C4-2B (cell line): ENCODE measurements at regions not wholly inside any gene's neighbourhood (a gene's known extent, or its start where the extent isn't known, plus 50 kb on each side); places are given as distances from the start of the nearest gene placed in this dataset.

Source experiments
- H3K27ac ChIP-seq: fragments of 450-650 bp; 2 replicates; pipeline ENCODE4 v1.5.1; 2017
- CTCF ChIP-seq: fragments of 450-650 bp; conservative IDR thresholded peaks from 2 replicates; pipeline ENCODE4 v1.5.1; 2017; ENCODE audit warnings: mild to moderate bottlenecking
- ZFX ChIP-seq: fragments of 450-650 bp; IDR thresholded peaks from 2 replicates; pipeline ENCODE4 v1.6.1; 2017

- TF ChIP-seq CTCF: no peak
- TF ChIP-seq ZFX: no peak
Measured at GRCh38 chr10:6951732-6952131, 371.7 kb upstream of the PRKCQ start.

GRCh38 chr10:6950133-6950532 is 370.1 kb upstream of the PRKCQ start:
- no peak overlapping the region for H3K27ac ChIP-seq
- no peak for TF ChIP-seq ZFX
- TF ChIP-seq CTCF: no peak

More at GRCh38 chr10:6951732-6952131, 371.7 kb upstream of the PRKCQ start:
- H3K27ac ChIP-seq: no peak overlapping the region

GRCh38 chr10:6944436-6944835 is 364.4 kb upstream of the PRKCQ start:
- H3K27ac ChIP-seq: no peak overlapping the region
- no peak for TF ChIP-seq ZFX
- no peak for TF ChIP-seq CTCF

DNA sequence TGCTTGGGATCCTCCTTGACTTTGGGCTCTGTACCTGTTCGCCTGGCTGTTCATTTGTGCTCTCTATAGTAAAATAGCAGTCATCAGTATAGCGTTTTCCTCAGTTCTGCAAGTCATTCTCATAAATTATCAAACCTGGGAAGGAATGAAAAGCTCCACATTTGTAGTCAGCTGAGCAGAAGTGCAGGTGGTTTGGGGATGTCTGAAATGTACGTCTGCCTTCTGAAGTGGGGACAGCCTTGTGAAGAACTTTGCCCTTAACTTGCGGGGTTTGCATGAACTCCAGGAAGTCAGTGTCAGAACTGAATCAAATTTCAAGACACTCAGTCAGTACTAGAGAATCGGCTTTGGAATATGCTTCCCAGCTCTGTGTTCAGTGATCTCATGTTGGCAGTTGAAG is 358.3 kb upstream of the PRKCQ start:
- TF ChIP-seq ZFX: no peak
- TF ChIP-seq CTCF: no peak
- no peak overlapping the region for H3K27ac ChIP-seq

- no peak overlapping the region for H3K27ac ChIP-seq
- no peak for TF ChIP-seq ZFX
- no peak for TF ChIP-seq CTCF
Measured at GRCh38 chr10:6936931-6937330, 356.9 kb upstream of the PRKCQ start.

DNA sequence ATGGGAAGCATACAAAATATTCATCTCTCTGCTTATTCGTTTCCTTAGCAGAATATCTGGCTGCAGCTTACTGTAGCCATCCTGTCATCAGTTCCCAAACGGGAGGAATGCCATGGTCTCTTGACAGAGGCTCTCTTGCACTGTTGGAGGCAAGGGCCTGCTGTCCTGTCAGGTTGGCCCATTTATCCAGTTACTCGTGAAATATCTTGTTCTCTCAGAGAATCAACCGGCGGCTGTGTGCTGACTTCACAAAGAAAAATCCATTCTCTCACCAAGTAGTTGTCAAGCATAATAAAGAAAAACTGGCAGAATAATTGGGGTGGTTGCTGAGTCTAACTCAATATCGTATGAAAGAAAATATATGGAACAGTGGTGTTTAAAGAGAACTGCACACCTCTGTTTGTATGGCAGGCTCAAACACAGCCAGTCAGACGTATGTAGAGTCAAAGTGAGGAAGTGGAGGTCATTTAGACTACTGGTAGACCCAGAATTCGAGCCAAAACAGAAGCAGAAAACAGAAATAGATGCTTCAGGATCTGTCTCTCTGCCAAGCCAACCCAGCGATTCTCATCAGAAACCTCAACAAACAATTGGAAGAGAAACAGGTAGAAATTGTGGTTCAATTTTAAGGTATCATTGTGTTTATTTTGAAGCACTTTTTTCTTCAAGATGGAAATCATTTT is 349.2 kb upstream of the PRKCQ start:
- TF ChIP-seq CTCF (no peak), ZFX (no peak)
- H3K27ac ChIP-seq: no peak overlapping the region

DNA sequence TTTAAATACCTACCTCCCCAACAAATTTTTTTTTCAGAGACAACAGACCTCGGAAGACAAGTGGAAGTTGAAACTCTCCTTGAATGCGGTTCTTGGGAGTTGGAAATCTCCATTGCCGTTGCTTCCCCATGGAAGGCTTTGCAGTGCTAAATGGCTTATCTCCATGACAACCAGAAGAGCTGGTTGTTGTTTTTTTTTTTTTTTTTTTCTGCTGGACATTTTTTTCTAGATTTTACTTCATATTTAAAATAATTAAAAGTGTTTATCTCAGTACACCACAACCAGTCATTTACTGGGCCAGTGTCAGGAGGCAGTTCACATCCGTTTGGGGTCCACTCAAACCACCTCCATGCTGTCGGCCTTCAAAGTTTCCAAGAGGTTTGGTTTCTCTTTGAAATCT is 348.5 kb upstream of the PRKCQ start:
- no peak overlapping the region for H3K27ac ChIP-seq
- TF ChIP-seq CTCF (no peak), ZFX (no peak)
